ENCODE measurements at regions not wholly inside any gene's neighbourhood (a gene's known extent, or its start where the extent isn't known, plus 50 kb on each side); places are given as distances from the start of the nearest gene placed in this dataset.

DNA sequence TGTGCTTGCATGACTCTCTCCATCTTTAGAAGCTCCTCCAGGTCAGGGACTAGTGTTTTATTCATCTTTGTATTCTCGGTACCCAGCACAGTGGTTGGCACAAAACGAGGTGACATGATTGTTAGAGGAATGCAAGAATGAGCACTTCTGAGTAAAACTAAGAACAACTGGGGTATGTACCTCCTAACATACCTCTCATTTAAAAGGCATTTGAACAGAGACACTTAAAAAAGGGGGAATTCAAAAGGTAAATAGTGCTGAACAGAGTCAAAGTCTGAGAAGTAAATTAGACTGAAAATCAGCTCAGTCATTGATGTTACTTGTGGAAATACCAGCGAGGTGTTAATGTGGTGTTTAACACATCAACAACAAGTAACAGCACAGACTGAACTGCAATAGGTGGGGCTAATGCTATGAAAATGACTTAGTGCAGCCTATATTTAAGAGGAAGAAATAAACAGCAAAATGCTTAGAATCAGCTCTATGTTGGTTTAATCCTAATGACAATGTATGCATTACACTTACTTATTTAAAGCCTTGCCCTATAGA lies 102.4 kb downstream of the TMCO5A start:
- TF ChIP-seq EZH2 (IDR thresholded peaks at IDR 0.05) (no peak), FOXP2 (optimal IDR thresholded peaks at IDR 0.05; ENCODE audit: control extremely low read depth, extremely low read length, insufficient read depth) (no peak)
